H9 (cell line): ENCODE measurements at regions not wholly inside any gene's neighbourhood (a gene's known extent, or its start where the extent isn't known, plus 50 kb on each side); places are given as distances from the start of the nearest gene placed in this dataset.

Experiments
- DNase-seq: peaks from one replicate; pipeline ENCODE4 v3.0.0-alpha.2; 2017
- H2AFZ ChIP-seq: one replicate; pipeline ENCODE4 v1.6.1; 2013; ENCODE audit warnings: mild to moderate bottlenecking, low read length, control low read depth, moderate library complexity
- H2AK5ac ChIP-seq: 2 replicates; pipeline ENCODE4 v1.6.1; 2013; ENCODE audit warnings: low read length, control low read depth, mixed read lengths; ENCODE audit not compliant: insufficient read length
- H2BK120ac ChIP-seq: one replicate; pipeline ENCODE4 v1.6.1; 2013; ENCODE audit warnings: low read depth, mild to moderate bottlenecking, low read length, control low read depth, inconsistent platforms; ENCODE audit not compliant: poor library complexity, severe bottlenecking
- H2BK12ac ChIP-seq: 2 replicates; pipeline ENCODE4 v1.6.1; 2013; ENCODE audit warnings: low read length, control low read depth, mixed read lengths, low read depth; ENCODE audit not compliant: insufficient read length
- H2BK15ac ChIP-seq: 2 replicates; pipeline ENCODE4 v1.6.1; 2013; ENCODE audit warnings: low read depth, low read length, control low read depth
- H2BK20ac ChIP-seq: one replicate; pipeline ENCODE4 v1.6.1; 2013; ENCODE audit warnings: low read depth, mild to moderate bottlenecking, low read length, control low read depth, inconsistent platforms; ENCODE audit not compliant: poor library complexity, severe bottlenecking
- H2BK5ac ChIP-seq: 2 replicates; pipeline ENCODE4 v1.6.1; 2013; ENCODE audit warnings: low read length, control low read depth, mixed read lengths; ENCODE audit not compliant: insufficient read length
- H3K14ac ChIP-seq: 2 replicates; pipeline ENCODE4 v1.6.1; 2013; ENCODE audit warnings: low read length, control low read depth; ENCODE audit not compliant: insufficient read depth
- H3K18ac ChIP-seq: 2 replicates; pipeline ENCODE4 v1.6.1; 2013; ENCODE audit warnings: low read depth, mild to moderate bottlenecking, mixed read lengths, low read length, control low read depth; ENCODE audit not compliant: insufficient read length
- H3K23ac ChIP-seq: 2 replicates; pipeline ENCODE4 v1.6.1; 2013; ENCODE audit warnings: low read length, control low read depth, mixed read lengths, low read depth; ENCODE audit not compliant: insufficient read length
- H3K23me2 ChIP-seq: 2 replicates; pipeline ENCODE4 v1.6.1; 2013; ENCODE audit warnings: low read depth, mild to moderate bottlenecking, mixed read lengths, low read length, control low read depth; ENCODE audit not compliant: insufficient read length, poor library complexity, severe bottlenecking
- H3K27ac ChIP-seq: 2 replicates; pipeline ENCODE4 v1.5.1; 2013; ENCODE audit warnings: low read length, control low read depth, mixed read lengths, low read depth; ENCODE audit not compliant: insufficient read length
- H3K27me3 ChIP-seq: 2 replicates; pipeline ENCODE4 v1.6.1; 2013; ENCODE audit warnings: low read length, control low read depth, inconsistent platforms; ENCODE audit not compliant: insufficient read depth
- H3K4ac ChIP-seq: 2 replicates; pipeline ENCODE4 v1.6.1; 2013; ENCODE audit warnings: low read depth, mild to moderate bottlenecking, control low read depth, inconsistent platforms, low read length, moderate library complexity
- H3K4me1 ChIP-seq: 2 replicates; pipeline ENCODE4 v1.6.1; 2013; ENCODE audit warnings: low read length, control low read depth, inconsistent platforms; ENCODE audit not compliant: insufficient read depth
- H3K4me2 ChIP-seq: 2 replicates; pipeline ENCODE4 v1.6.1; 2013; ENCODE audit warnings: low read length, control low read depth, mixed read lengths; ENCODE audit not compliant: insufficient read length, insufficient read depth
- H3K56ac ChIP-seq: 2 replicates; pipeline ENCODE4 v1.6.1; 2013; ENCODE audit warnings: low read depth, mild to moderate bottlenecking, mixed read lengths, low read length, control low read depth; ENCODE audit not compliant: insufficient read length
- H3K79me1 ChIP-seq: 2 replicates; pipeline ENCODE4 v1.6.1; 2013; ENCODE audit warnings: low read depth, mild to moderate bottlenecking, moderate library complexity, low read length, control low read depth, inconsistent platforms; ENCODE audit not compliant: insufficient read depth, poor library complexity, severe bottlenecking
- H3K79me2 ChIP-seq: 2 replicates; pipeline ENCODE4 v1.6.1; 2013; ENCODE audit warnings: low read length, control low read depth, inconsistent platforms; ENCODE audit not compliant: insufficient read depth
- H3K9ac ChIP-seq: 2 replicates; pipeline ENCODE4 v1.6.1; 2013; ENCODE audit warnings: low read length, control low read depth, mixed read lengths; ENCODE audit not compliant: insufficient read length; ENCODE audit errors: extremely low read depth
- H3K9me3 ChIP-seq: one replicate; pipeline ENCODE4 v1.6.1; 2013; ENCODE audit warnings: low read depth, low read length, inconsistent platforms; ENCODE audit not compliant: control insufficient read depth
- H3T11ph ChIP-seq: one replicate; pipeline ENCODE4 v1.6.1; 2013; ENCODE audit warnings: mild to moderate bottlenecking, low read length, control low read depth, inconsistent platforms
- H4K20me1 ChIP-seq: one replicate; pipeline ENCODE4 v1.6.1; 2013; ENCODE audit not compliant: control insufficient read depth, insufficient read length, insufficient read depth
- H4K5ac ChIP-seq: 2 replicates; pipeline ENCODE4 v1.6.1; 2013; ENCODE audit warnings: low read depth, mild to moderate bottlenecking, mixed read lengths, low read length, control low read depth; ENCODE audit not compliant: insufficient read length
- H4K8ac ChIP-seq: replicated peaks from 2 replicates; pipeline ENCODE4 v1.6.1; 2013; ENCODE audit warnings: low read length, control low read depth, mixed read lengths, low read depth; ENCODE audit not compliant: insufficient read length
- H4K91ac ChIP-seq: 2 replicates; pipeline ENCODE4 v1.6.1; 2013; ENCODE audit warnings: low read depth, mild to moderate bottlenecking, moderate library complexity, mixed read lengths, low read length, control low read depth; ENCODE audit not compliant: insufficient read length
- H3K27ac Mint-ChIP-seq, 3 experiments: 2 replicates in 2 of 3; 3 replicates in 1 of 3; pipeline ENCODE4 v1.8.0; 2020 to 2021; ENCODE audit warnings: mixed read lengths in 3 of 3, mild to moderate bottlenecking in 1 of 3, moderate library complexity in 1 of 3
- H3K27me3 Mint-ChIP-seq: 2 replicates; pipeline ENCODE4 v1.8.0; 2021; ENCODE audit warnings: low read depth, mild to moderate bottlenecking, moderate library complexity, mixed read lengths
- H3K36me3 Mint-ChIP-seq, 3 experiments: 2 replicates in 2 of 3; 3 replicates in 1 of 3; pipeline ENCODE4 v1.8.0; 2020 to 2021; ENCODE audit warnings: low read depth in 3 of 3, mixed read lengths in 3 of 3; ENCODE audit not compliant: insufficient read depth in 1 of 3
- H3K4me1 Mint-ChIP-seq, 2 experiments: 2 replicates each; pipeline ENCODE4 v1.8.0; 2020; ENCODE audit warnings: mixed read lengths in 2 of 2
- H3K4me3 Mint-ChIP-seq, 2 experiments: 2 replicates in 1 of 2; 3 replicates in 1 of 2; pipeline ENCODE4 v1.8.0; 2020 to 2021; ENCODE audit warnings: mild to moderate bottlenecking in 2 of 2, mixed read lengths in 2 of 2, moderate library complexity in 1 of 2
- H3K9me3 Mint-ChIP-seq, 2 experiments: 2 replicates in 1 of 2; 3 replicates in 1 of 2; pipeline ENCODE4 v1.8.0; 2020; ENCODE audit warnings: mild to moderate bottlenecking in 2 of 2, mixed read lengths in 2 of 2, moderate library complexity in 1 of 2
- TF ChIP-seq, protein P1 (sequence below): fragments of 200-600 bp; sonication (generic); conservative IDR thresholded peaks from 3 replicates; pipeline ENCODE4 v1.8.0; 2021; ENCODE audit warnings: antibody characterized with exemption, mild to moderate bottlenecking

DNA sequence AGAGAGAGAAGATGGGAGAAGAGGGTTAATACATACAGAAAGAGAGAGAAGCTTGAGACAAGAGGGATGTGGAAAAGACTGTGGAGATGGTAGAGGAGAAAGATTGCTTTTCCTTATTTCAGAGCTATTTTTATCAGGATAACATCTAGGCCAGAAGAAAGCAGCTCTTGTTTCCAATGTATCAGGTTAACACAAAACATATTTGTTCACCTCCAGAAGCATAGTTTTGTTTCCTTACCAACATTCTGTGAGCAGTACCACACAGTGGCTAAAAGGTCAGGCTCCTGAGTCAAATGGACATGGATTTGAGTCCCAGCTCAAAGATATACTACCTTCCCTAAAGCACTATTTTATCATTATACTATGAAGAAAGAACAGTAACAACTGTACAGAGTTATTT is 185.5 kb downstream of the DUSP10 start:
- no peaks in the 10 kb centered on the region for H3K23me2 ChIP-seq
- no peak overlapping the region for H2AK5ac ChIP-seq
- no peak overlapping the region for H3K4me2 ChIP-seq
- H3K79me2 ChIP-seq, result no peaks in the 10 kb centered on the region
- no peak overlapping the region for H4K91ac ChIP-seq
- no peak overlapping the region for H3K27ac ChIP-seq
- DNase-seq, result no peak
- Mint-ChIP-seq H3K27me3 (no peaks in the 10 kb centered on the region), H3K27ac (no peak overlapping the region), H3K4me3 (no peak overlapping the region), H3K4me1 (no peaks in the 10 kb centered on the region), H3K36me3 (no peaks in the 10 kb centered on the region), H3K9me3 (no peaks in the 10 kb centered on the region)
- H4K5ac ChIP-seq, result no peak overlapping the region
- H2BK120ac ChIP-seq, result no peak overlapping the region
- H3K14ac ChIP-seq, result no peak overlapping the region
- H2BK5ac ChIP-seq, result no peak overlapping the region
- no peak overlapping the region for H2BK12ac ChIP-seq
- no peak overlapping the region for H3K4ac ChIP-seq
- no peak overlapping the region for H3T11ph ChIP-seq
- H2BK20ac ChIP-seq, result no peak overlapping the region
- H3K56ac ChIP-seq, result no peak overlapping the region
- no peak overlapping the region for H3K9ac ChIP-seq
- H2BK15ac ChIP-seq, result no peak overlapping the region
- TF ChIP-seq, protein P1, sequence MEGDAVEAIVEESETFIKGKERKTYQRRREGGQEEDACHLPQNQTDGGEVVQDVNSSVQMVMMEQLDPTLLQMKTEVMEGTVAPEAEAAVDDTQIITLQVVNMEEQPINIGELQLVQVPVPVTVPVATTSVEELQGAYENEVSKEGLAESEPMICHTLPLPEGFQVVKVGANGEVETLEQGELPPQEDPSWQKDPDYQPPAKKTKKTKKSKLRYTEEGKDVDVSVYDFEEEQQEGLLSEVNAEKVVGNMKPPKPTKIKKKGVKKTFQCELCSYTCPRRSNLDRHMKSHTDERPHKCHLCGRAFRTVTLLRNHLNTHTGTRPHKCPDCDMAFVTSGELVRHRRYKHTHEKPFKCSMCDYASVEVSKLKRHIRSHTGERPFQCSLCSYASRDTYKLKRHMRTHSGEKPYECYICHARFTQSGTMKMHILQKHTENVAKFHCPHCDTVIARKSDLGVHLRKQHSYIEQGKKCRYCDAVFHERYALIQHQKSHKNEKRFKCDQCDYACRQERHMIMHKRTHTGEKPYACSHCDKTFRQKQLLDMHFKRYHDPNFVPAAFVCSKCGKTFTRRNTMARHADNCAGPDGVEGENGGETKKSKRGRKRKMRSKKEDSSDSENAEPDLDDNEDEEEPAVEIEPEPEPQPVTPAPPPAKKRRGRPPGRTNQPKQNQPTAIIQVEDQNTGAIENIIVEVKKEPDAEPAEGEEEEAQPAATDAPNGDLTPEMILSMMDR, result no peak
- no peak overlapping the region for H3K23ac ChIP-seq
- H4K20me1 ChIP-seq, result no peaks in the 10 kb centered on the region
- no peak overlapping the region for H2AFZ ChIP-seq
- no peaks in the 10 kb centered on the region for H3K79me1 ChIP-seq
- H3K18ac ChIP-seq, result no peak overlapping the region
- no peak overlapping the region for H4K8ac ChIP-seq
- no peaks in the 10 kb centered on the region for H3K27me3 ChIP-seq
- H3K4me1 ChIP-seq, result no peaks in the 10 kb centered on the region
- no peaks in the 10 kb centered on the region for H3K9me3 ChIP-seq
